ENCODE measurements at regions not wholly inside any gene's neighbourhood (a gene's known extent, or its start where the extent isn't known, plus 50 kb on each side); places are given as distances from the start of the nearest gene placed in this dataset.

- TF ChIP-seq, protein P1, sequence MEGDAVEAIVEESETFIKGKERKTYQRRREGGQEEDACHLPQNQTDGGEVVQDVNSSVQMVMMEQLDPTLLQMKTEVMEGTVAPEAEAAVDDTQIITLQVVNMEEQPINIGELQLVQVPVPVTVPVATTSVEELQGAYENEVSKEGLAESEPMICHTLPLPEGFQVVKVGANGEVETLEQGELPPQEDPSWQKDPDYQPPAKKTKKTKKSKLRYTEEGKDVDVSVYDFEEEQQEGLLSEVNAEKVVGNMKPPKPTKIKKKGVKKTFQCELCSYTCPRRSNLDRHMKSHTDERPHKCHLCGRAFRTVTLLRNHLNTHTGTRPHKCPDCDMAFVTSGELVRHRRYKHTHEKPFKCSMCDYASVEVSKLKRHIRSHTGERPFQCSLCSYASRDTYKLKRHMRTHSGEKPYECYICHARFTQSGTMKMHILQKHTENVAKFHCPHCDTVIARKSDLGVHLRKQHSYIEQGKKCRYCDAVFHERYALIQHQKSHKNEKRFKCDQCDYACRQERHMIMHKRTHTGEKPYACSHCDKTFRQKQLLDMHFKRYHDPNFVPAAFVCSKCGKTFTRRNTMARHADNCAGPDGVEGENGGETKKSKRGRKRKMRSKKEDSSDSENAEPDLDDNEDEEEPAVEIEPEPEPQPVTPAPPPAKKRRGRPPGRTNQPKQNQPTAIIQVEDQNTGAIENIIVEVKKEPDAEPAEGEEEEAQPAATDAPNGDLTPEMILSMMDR (IDR thresholded peaks at IDR 0.05 in 4 of 5, conservative IDR thresholded peaks at IDR 0.05 in 1 of 5), result no peak
- TF ChIP-seq POLR2A (IDR thresholded peaks at IDR 0.05), result no peak
Observed at GRCh38 chr15:39255760-39256159, 325.1 kb upstream of the THBS1 start.
